ENCODE measurements at regions not wholly inside any gene's neighbourhood (a gene's known extent, or its start where the extent isn't known, plus 50 kb on each side); places are given as distances from the start of the nearest gene placed in this dataset.

DNA sequence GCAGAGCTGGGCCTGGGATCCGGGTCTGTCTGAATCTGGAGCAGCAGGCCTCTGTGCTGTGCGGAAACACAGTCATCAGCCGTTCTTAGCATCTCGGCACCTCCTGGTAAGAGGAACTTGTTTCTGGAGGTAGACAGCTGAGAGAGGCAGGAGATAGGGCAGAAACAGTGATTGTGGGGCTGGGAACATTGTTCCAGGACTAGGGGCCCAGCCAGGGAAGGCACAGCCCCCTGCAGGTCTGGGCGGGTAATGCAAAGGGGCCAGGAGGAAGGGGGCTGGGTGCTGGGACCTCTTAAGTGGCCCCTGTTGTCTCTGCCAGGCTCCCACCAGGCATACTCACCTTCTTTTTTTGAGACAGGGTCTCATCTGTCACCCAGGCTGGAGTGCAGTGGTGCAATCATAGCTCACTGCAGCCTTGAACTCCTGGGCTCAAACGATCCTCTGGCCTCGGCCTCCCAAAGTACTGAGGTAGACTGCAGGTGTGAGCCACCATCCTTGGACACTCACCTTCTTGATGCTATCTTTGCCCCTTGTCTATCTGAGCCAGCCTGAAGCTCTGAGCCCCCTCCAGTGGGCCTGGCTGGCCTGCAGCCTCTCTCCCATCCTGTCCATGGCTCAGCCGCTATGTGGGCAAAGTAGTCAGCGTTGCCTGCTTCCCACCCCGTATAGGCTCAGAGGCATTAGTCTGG, 134.3 kb upstream of the ZBTB40 start:
- Mint-ChIP-seq H3K4me3 (no peak overlapping the region), H3K27ac (no peak overlapping the region), H3K36me3 (no peaks in the 10 kb centered on the region), H3K4me1 (ENCODE audit: low read depth) (no peaks in the 10 kb centered on the region), H3K9me3 (ENCODE audit: low read depth) (no peaks in the 10 kb centered on the region), H3K27me3 (no peaks in the 10 kb centered on the region)

DNA sequence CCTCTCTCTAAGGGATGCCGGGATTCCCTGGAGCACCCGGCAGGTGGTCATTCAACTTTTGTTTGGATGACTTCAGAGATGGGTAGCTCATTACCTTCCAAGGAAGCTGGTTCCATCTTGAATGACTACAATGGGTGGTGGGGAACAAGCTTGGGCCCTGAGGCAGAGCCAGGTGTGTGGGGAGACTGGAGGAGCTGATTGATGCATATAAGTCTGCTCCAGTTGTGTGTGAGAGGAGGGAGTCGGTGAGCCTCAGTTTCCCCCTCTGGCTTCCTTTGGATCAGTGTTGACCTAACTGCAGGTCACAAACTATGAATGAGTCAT, 133.8 kb upstream of the ZBTB40 start:
- H3K4me1 Mint-ChIP-seq (ENCODE audit: low read depth), result no peaks in the 10 kb centered on the region
- H3K9me3 Mint-ChIP-seq (ENCODE audit: low read depth), result no peaks in the 10 kb centered on the region
- no peaks in the 10 kb centered on the region for H3K27me3 Mint-ChIP-seq
- H3K4me3 Mint-ChIP-seq, result no peak overlapping the region
- H3K36me3 Mint-ChIP-seq, result no peaks in the 10 kb centered on the region
- no peak overlapping the region for H3K27ac Mint-ChIP-seq

DNA sequence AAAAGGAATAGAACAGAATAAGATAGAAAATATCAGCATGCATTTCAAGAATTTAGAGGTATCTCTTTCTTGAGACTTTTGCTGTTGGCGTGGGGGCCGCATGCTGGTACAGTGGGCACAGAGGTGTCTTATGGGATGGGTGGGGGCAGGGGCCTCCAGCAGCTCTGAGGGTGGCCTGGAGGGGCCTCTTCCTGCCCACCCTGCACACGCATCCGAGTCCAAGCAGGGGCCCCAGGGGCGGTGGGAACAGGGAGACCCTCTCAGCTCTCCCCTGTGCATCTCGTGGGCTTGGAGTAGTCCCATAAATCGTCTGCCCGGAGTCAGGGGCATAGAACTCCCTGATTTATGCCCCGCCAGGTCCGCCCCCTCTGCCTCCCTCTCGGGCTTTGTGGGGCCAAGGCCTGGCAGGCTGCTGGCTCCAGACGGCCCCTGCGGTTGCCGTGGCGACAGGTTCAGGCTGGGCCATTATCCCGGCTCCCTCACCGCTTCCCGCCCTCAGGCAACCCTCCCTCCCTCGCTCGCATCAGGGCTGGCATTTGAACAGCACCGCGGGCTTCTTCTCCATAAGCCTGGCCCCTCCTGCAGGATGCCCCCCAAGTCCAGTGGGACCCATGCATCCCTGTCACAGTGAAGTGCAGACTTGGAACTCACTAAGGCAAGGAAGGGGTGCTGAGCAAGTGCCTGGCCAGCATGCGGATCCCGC, 133.2 kb upstream of the ZBTB40 start:
- Mint-ChIP-seq H3K4me1 (ENCODE audit: low read depth) (no peaks in the 10 kb centered on the region), H3K27ac (no peak overlapping the region), H3K4me3 (no peak overlapping the region), H3K36me3 (no peaks in the 10 kb centered on the region), H3K9me3 (ENCODE audit: low read depth) (no peaks in the 10 kb centered on the region), H3K27me3 (no peaks in the 10 kb centered on the region)

DNA sequence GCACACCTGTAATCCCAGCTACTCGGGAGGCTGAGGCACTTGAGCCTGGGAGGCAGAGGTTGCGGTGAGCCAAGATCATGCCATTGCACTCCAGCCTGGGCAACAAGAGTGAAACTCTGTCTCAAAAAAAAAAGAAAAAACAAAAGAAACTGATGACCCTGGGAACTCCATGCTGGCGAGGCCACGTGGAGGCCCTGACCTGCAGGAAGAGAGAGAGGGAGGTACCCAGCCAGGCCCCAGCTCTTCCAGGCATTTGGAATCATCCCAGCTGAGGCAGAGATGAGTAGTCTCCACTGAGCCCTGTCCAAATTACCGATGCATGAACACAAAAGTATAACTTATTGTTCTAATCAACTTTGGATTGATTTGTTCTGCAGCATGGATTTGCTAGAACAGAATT, 132.0 kb upstream of the ZBTB40 start:
- Mint-ChIP-seq H3K27me3 (no peaks in the 10 kb centered on the region), H3K9me3 (ENCODE audit: low read depth) (no peaks in the 10 kb centered on the region), H3K4me3 (no peak overlapping the region), H3K27ac (no peak overlapping the region), H3K4me1 (ENCODE audit: low read depth) (no peaks in the 10 kb centered on the region), H3K36me3 (no peaks in the 10 kb centered on the region)

DNA sequence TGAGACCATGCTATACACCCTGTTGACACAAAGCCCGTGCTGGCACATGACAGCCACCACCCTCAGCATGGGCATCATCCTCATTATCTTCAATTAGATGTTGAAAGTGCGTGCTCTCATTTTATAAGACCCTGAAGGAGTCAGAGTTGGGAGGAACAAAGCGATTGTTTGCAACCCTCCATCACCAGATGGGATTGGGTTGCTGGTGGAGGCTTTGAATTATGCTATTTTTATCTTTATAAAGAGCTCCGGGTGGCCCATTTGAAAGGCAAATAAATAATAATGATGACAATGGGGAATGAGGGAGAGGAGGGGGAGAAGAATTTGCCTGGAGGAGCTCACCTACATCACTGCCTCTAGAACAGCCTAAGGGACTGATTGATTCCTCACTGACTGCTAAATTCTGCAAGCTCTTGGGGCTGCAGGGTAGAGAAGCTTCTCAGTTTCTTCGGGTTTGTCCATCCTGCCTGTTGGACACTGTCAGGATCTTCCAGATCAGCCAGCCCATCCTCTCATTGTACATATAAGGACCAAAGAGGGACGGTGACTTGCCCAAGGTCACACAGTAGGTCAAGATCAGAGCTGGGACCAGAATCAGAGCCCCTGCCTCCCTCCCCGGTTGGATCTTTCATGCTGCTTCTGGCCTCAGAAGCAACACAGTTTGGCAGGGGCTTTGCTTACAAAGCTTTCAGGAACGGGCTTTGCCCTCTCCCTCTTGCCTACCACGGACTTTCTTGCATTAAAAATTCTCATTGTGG, 130.9 kb upstream of the ZBTB40 start:
- no peaks in the 10 kb centered on the region for H3K4me1 Mint-ChIP-seq (ENCODE audit: low read depth)
- H3K27me3 Mint-ChIP-seq, result no peaks in the 10 kb centered on the region
- no peaks in the 10 kb centered on the region for H3K36me3 Mint-ChIP-seq
- H3K4me3 Mint-ChIP-seq, result no peak overlapping the region
- no peak overlapping the region for H3K27ac Mint-ChIP-seq
- H3K9me3 Mint-ChIP-seq (ENCODE audit: low read depth), result no peaks in the 10 kb centered on the region

DNA sequence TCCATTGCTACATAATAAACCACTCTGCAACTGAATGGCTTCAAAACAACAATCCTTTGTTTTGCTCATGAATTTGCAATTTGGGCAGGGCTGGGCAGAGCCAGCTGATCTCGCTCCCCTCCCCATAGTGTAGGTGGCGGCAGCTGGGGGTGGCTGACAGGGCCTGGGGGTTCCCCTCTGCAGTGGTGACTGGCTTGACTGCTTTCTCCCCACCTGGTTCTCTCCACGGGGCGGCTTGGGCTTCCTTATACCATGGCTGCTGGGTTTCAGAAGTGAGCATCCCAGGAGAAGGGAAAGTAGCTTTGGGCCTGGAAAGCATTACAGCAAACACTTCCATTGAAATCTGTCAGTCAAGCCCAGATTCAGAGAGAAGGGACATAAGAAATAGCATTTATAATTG, 129.7 kb upstream of the ZBTB40 start:
- H3K4me3 Mint-ChIP-seq, result no peak overlapping the region

DNA sequence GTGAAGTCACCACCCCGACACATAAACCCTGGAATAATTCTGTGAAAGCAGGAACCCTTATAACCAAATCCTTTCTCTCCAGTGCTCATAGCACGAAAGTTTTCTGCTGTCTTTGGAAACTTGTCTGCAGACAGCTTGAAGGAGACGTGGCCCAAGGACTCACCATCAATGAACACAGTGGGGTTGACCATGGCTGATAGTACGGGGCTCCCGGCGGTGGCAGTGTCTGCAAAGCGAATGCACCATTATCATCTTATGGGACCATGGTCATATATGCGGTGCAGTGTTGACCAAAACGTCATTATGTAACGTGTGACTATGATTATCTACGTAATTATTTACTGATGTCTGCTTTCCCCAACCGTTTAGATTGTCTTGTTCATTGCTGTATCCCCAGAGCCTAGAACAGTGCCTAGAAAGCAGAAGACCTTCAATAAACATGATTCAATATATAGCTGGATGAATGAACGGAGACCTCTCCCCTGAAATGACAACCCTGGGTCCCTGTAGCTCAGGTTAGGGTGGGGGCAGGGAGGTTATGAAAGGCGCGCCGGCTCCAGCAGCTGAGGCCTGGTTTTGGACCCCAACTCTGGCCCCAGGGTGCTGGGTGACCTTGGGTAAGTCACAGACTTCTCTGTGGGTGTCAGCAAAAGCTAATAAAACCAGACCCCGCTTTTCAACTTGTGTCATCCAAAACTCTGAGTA, 128.4 kb upstream of the ZBTB40 start:
- no peaks in the 10 kb centered on the region for H3K36me3 Mint-ChIP-seq

More for the DNA sequence above, 129.7 kb upstream of the ZBTB40 start:
- Mint-ChIP-seq H3K27ac (no peak overlapping the region), H3K36me3 (no peaks in the 10 kb centered on the region), H3K27me3 (no peaks in the 10 kb centered on the region), H3K4me1 (ENCODE audit: low read depth) (no peaks in the 10 kb centered on the region), H3K9me3 (ENCODE audit: low read depth) (no peaks in the 10 kb centered on the region)

DNA sequence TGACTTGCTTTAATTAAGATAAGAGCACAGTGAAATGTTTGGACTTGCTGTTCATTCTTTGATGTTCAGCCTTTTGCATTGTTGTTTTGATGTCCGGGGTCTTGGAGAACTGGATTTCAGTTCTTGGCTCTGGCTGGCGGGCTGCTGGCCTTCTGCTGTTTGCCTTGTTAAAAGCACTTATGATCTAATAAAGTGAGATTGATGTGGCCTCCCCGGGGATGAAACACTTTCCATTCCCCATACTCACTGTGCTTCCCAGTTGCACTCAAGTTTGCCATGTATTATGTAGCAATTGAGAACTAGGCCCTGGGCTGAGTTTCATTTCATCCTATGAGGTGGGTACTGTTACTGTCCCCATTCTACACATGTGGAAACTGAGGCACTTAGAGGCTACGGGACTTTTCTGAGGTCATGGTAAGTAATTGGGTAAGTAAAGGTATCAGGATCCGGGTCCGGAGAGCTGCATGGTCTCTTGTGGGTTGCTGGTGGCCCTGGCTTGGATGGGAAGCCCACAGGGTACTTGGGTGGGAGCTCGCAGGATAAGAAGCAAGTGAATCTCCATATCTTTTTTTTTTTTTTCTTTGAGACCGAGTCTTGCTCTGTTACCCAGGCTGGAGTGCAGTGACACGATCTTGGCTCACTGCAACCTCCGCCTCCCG, 127.7 kb upstream of the ZBTB40 start:
- Mint-ChIP-seq H3K27me3 (no peaks in the 10 kb centered on the region), H3K9me3 (ENCODE audit: low read depth) (no peaks in the 10 kb centered on the region), H3K36me3 (no peaks in the 10 kb centered on the region), H3K4me1 (ENCODE audit: low read depth) (no peaks in the 10 kb centered on the region), H3K27ac (no peak overlapping the region), H3K4me3 (no peak overlapping the region)

More for the DNA sequence above, 128.4 kb upstream of the ZBTB40 start:
- no peak overlapping the region for H3K4me3 Mint-ChIP-seq
- H3K4me1 Mint-ChIP-seq (ENCODE audit: low read depth), result no peaks in the 10 kb centered on the region
- no peak overlapping the region for H3K27ac Mint-ChIP-seq
- no peaks in the 10 kb centered on the region for H3K27me3 Mint-ChIP-seq
- H3K9me3 Mint-ChIP-seq (ENCODE audit: low read depth), result no peaks in the 10 kb centered on the region

DNA sequence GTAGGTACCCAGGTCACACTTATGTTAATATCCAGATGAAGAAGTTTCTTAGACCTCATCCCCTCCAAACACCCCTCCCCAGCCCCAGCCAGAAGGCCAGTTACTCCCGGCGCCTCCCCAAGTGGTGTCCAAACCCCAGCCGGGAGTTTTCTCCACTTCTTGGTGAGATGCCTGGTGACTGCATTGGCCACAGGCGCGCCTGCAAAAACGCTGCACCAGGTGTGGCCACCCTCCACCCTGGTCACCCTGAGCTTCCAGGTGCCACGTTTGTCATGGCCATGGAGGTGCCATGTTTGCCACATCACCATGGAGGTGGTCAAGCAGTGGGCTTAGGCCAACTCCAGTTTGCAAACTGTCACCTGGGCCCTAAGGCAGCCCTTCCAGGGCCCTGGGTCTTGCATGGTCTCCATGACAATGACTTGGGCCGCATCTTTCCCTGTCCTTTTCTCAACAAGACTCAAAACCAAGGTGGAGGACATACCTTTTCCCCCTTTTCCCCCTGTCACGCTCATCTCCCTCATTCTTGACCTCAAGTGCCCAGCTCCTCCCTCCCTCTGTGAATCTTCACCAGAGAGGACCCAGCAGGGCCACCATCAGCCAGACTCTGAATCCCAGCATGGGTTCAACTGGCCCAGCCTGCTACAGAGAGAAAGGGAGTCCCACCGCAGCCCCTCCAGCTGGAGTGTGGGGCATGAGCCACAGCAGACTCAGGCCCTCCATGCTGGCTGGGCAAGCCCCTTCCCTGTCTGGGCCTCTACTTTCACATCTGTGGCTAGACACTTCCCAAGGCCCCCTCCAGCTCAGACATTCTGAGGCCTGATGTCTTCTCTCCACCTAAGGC, 125.9 kb upstream of the ZBTB40 start:
- Mint-ChIP-seq H3K27me3 (peaks cover 1% of the 10 kb centered on the region), H3K27ac (no peak overlapping the region), H3K9me3 (ENCODE audit: low read depth) (no peaks in the 10 kb centered on the region), H3K4me1 (ENCODE audit: low read depth) (no peaks in the 10 kb centered on the region), H3K36me3 (no peaks in the 10 kb centered on the region), H3K4me3 (no peak overlapping the region)

DNA sequence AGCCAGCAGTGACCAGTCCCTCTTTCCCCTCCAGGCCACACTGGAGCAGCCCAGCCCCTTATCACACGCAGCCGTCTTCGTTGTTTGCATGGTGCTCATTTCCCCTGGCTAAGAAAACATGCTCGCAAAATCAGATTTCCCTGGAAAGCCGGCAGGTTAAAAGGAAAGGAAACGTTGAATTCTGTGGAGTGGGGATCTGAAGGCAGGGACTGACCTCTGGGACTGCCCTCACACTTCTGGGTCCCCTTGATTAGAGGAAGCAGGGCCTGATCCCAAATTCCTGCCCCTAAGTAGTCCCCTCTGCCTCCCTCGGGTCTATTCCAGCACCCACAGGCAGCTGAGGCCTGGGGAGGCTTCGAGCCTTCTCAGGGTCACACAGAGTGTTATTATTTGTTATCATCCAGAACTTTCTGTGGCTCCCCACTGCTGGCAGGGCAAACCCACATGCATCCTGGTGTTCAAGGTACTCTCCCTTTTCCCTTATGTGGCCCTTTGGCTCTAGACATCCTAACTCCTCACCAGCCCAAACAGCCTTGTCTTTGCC, 125.2 kb upstream of the ZBTB40 start:
- H3K27ac Mint-ChIP-seq, result no peak overlapping the region
- H3K36me3 Mint-ChIP-seq, result no peaks in the 10 kb centered on the region
- no peaks in the 10 kb centered on the region for H3K9me3 Mint-ChIP-seq (ENCODE audit: low read depth)
- H3K4me3 Mint-ChIP-seq, result no peak overlapping the region
- H3K27me3 Mint-ChIP-seq, result peaks cover 1% of the 10 kb centered on the region
- H3K4me1 Mint-ChIP-seq (ENCODE audit: low read depth), result no peaks in the 10 kb centered on the region

DNA sequence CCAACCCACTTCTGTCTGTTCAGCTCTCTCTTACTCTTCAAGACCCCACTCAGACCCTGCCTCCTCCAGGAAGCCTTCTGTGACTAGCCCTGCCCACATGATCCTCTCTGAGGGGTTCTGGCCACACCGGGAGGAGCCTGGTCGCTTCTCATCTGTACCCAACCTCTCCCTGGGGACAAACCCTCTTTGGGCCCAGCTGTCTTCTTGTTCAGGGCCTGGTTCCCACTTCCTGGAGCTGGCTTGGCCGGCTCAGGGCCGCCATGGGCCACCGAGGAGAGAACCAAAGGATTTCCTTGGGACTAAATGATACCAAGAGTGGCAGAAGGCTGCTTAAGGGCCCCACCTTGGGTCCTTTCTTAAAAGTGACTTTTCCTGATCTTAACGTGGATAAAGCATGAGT, 124.7 kb upstream of the ZBTB40 start:
- peaks cover 1% of the 10 kb centered on the region for H3K27me3 Mint-ChIP-seq
- no peaks in the 10 kb centered on the region for H3K36me3 Mint-ChIP-seq
- no peaks in the 10 kb centered on the region for H3K9me3 Mint-ChIP-seq (ENCODE audit: low read depth)
- H3K27ac Mint-ChIP-seq, result no peak overlapping the region
- no peak overlapping the region for H3K4me3 Mint-ChIP-seq
- no peaks in the 10 kb centered on the region for H3K4me1 Mint-ChIP-seq (ENCODE audit: low read depth)

DNA sequence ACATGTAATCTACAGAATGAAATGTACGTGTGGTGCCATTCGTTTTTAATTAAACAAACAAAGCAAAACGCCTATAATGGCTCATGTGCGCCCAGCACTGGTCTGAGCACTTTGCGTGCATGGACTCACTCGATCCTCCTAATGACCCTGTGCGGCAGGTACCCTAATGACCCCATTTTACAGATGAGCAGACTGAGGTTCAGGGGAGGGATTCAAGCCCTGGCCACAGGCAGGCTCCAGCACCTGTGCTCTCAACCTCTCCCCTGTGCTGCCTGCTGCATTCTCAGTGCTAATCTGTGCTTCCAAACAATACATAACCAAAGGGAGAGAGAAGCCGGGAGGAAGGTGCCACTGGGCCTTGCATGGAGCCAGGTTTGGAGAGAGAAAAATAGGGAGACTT, 124.2 kb upstream of the ZBTB40 start:
- Mint-ChIP-seq H3K36me3 (no peaks in the 10 kb centered on the region), H3K27ac (no peak overlapping the region), H3K27me3 (peaks cover 1% of the 10 kb centered on the region), H3K9me3 (ENCODE audit: low read depth) (no peaks in the 10 kb centered on the region), H3K4me1 (ENCODE audit: low read depth) (no peaks in the 10 kb centered on the region), H3K4me3 (no peak overlapping the region)

DNA sequence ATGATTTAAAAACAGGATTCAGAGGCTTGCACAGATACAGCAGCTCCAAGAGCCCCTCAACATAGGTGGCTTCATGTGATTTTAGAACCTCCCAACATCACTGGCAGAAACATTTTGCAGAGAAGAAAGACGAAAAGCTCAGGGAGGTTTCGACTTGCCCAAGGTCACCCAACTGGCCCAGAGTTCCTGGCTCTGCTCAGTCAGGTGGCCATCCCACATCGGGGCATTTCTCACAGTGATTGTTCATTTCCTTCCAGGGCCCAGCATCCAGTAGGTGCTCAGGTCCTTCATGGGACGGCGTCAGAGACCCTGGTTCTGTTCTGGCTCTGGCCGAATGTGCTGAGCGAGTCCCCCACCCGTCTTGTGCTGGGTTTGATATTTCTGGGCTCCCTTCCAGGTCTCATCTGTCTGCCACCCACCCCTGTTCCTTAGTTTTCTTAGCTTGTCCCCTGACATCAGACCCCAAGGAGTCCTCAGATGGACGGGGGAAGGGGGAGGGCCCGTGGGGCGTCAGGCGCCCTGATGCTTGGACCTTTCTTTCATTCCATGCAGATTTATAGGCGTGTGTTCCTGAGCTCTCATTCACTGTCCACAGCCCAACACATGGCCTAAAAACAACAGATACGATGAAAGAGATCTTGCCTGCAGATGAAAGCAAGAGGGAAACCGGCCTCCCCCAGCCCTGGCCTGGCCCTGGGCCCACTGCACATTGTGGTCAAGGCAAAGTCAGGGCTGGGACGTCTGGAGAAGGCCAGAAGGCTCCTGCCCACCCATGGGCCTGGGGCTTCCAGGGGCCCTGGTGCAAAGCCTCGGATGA, 123.1 kb upstream of the ZBTB40 start:
- no peak overlapping the region for H3K27ac Mint-ChIP-seq
- no peak overlapping the region for H3K4me3 Mint-ChIP-seq

More for the DNA sequence above, 123.1 kb upstream of the ZBTB40 start:
- no peaks in the 10 kb centered on the region for H3K36me3 Mint-ChIP-seq
- peaks cover 3% of the 10 kb centered on the region for H3K27me3 Mint-ChIP-seq
- no peaks in the 10 kb centered on the region for H3K9me3 Mint-ChIP-seq (ENCODE audit: low read depth)
- H3K4me1 Mint-ChIP-seq (ENCODE audit: low read depth), result no peaks in the 10 kb centered on the region

Measured in activated naive CD8-positive, alpha-beta T cell (primary cell).